Mesendoderm (in vitro differentiated cells): ENCODE measurements at regions not wholly inside any gene's neighbourhood (a gene's known extent, or its start where the extent isn't known, plus 50 kb on each side); places are given as distances from the start of the nearest gene placed in this dataset.

ENCODE experiments used
- DNase-seq: peaks from one replicate; pipeline ENCODE4 v3.0.0; 2013
- H2AK5ac ChIP-seq: 2 replicates; pipeline ENCODE4 v1.6.1; 2013; ENCODE audit warnings: low read length, inconsistent platforms
- H2BK120ac ChIP-seq: 2 replicates; pipeline ENCODE4 v1.6.1; 2013; ENCODE audit warnings: low read depth, mild to moderate bottlenecking, low read length, moderate library complexity, mixed read lengths
- H2BK15ac ChIP-seq: replicated peaks from 2 replicates; pipeline ENCODE4 v1.6.1; 2013; ENCODE audit warnings: low read depth, mild to moderate bottlenecking, moderate library complexity
- H2BK5ac ChIP-seq: 2 replicates; pipeline ENCODE4 v1.6.1; 2013; ENCODE audit warnings: low read length, inconsistent platforms
- H3K18ac ChIP-seq: 2 replicates; pipeline ENCODE4 v1.6.1; 2013; ENCODE audit warnings: mild to moderate bottlenecking, low read length, mixed read lengths
- H3K23ac ChIP-seq: one replicate; pipeline ENCODE4 v1.6.1; 2013; ENCODE audit warnings: low read length
- H3K27ac ChIP-seq: 2 replicates; pipeline ENCODE4 v1.5.1; 2013; ENCODE audit warnings: low read depth, mild to moderate bottlenecking, inconsistent platforms, low read length, moderate library complexity
- H3K27me3 ChIP-seq: 2 replicates; pipeline ENCODE4 v1.6.1; 2013; ENCODE audit warnings: low read length, control low read depth, mild to moderate bottlenecking, inconsistent platforms; ENCODE audit not compliant: insufficient read depth, poor library complexity
- H3K36me3 ChIP-seq: 2 replicates; pipeline ENCODE4 v1.6.1; 2013; ENCODE audit warnings: low read length, inconsistent platforms; ENCODE audit not compliant: control insufficient read depth, insufficient read depth
- H3K4ac ChIP-seq: one replicate; pipeline ENCODE4 v1.6.1; 2013; ENCODE audit warnings: low read depth, mild to moderate bottlenecking, low read length, moderate library complexity
- H3K4me1 ChIP-seq: 2 replicates; pipeline ENCODE4 v1.6.1; 2013; ENCODE audit warnings: low read depth, low read length, inconsistent platforms; ENCODE audit not compliant: control insufficient read depth
- H3K4me2 ChIP-seq: 2 replicates; pipeline ENCODE4 v1.6.1; 2013; ENCODE audit warnings: low read length
- H3K4me3 ChIP-seq: 2 replicates; pipeline ENCODE4 v1.5.1; 2013; ENCODE audit warnings: mild to moderate bottlenecking, low read length
- H3K56ac ChIP-seq: one replicate; pipeline ENCODE4 v1.6.1; 2013; ENCODE audit warnings: low read length
- H3K79me1 ChIP-seq: 2 replicates; pipeline ENCODE4 v1.6.1; 2013; ENCODE audit warnings: low read length, inconsistent platforms
- H3K79me2 ChIP-seq: 2 replicates; pipeline ENCODE4 v1.6.1; 2013; ENCODE audit warnings: mild to moderate bottlenecking, low read length; ENCODE audit not compliant: control insufficient read depth, insufficient read depth
- H3K9ac ChIP-seq: 2 replicates; pipeline ENCODE4 v1.6.1; 2013; ENCODE audit warnings: low read length, inconsistent platforms
- H4K5ac ChIP-seq: one replicate; pipeline ENCODE4 v1.6.1; 2013; ENCODE audit warnings: low read length
- H4K8ac ChIP-seq: one replicate; pipeline ENCODE4 v1.6.1; 2013; ENCODE audit warnings: low read depth, mild to moderate bottlenecking, control low read depth, low read length, moderate library complexity
- WGBS: extraction: QIAGEN DNeasy Blood & Tissue Kit; methylation state at CpG from one replicate; pipeline ENCODE4 v1.1.7; 2013; ENCODE audit warnings: low lambda C conversion rate, missing lambda C conversion rate; ENCODE audit not compliant: insufficient coverage; ENCODE audit errors: extremely low coverage; 5-methylcytosine and 5-hydroxymethylcytosine counted together

DNA sequence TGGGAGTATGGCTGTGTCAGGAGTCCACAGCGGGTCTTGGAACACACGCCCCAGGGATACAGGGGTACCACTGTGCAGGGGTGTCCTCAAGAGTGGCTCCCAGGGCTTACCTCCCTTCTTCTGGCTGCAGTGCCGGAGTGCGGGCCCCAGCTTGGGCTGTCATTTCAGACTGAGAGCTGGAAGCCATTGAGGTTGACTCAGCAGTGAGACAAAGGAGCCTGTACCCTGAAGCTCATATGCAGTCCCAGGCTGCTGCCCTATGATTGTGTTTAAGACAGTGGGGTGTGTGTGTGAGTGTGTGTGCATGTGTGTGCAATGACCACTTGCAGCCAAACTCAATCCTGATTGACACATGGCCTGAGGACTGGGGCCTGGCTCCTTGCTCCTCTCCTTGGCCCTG lies 167.7 kb upstream of the AFDN start:
- Histone ChIP-seq H2BK15ac (no peak overlapping the region), H3K4me2 (no peak overlapping the region), H3K36me3 (no peaks in the 10 kb centered on the region), H4K8ac (no peak overlapping the region), H3K27me3 (no peaks in the 10 kb centered on the region), H3K9ac (no peak overlapping the region), H2AK5ac (no peak overlapping the region), H2BK5ac (no peak overlapping the region), H2BK120ac (no peak overlapping the region), H3K23ac (no peak overlapping the region), H3K79me1 (no peaks in the 10 kb centered on the region), H3K56ac (no peak overlapping the region), H3K4me1 (peaks cover 5% of the 10 kb centered on the region), H3K79me2 (no peaks in the 10 kb centered on the region), H3K18ac (no peak overlapping the region), H3K4ac (no peak overlapping the region), H3K4me3 (no peak overlapping the region), H4K5ac (no peak overlapping the region), H3K27ac (no peak overlapping the region)
- no CpG with 5 or more reads among the region's 4 CpGs for WGBS
- no peak for DNase-seq

GRCh38 chr6:167660424-167660823 lies 166.3 kb upstream of the AFDN start:
- H3K9ac ChIP-seq = no peak overlapping the region
- no peak overlapping the region for H2AK5ac ChIP-seq
- no peaks in the 10 kb centered on the region for H3K27me3 ChIP-seq
- no peaks in the 10 kb centered on the region for H3K36me3 ChIP-seq
- H3K4me3 ChIP-seq = no peak overlapping the region
- H3K23ac ChIP-seq = no peak overlapping the region
- no peaks in the 10 kb centered on the region for H3K79me1 ChIP-seq
- no peak overlapping the region for H4K8ac ChIP-seq
- no peak overlapping the region for H4K5ac ChIP-seq
- no CpG with 5 or more reads among the region's 4 CpGs for WGBS
- no peak for DNase-seq
- H2BK120ac ChIP-seq = no peak overlapping the region
- no peak overlapping the region for H2BK5ac ChIP-seq
- H3K79me2 ChIP-seq = no peaks in the 10 kb centered on the region
- no peak overlapping the region for H3K18ac ChIP-seq
- H3K4me2 ChIP-seq = no peak overlapping the region
- H3K4ac ChIP-seq = no peak overlapping the region
- no peak overlapping the region for H3K27ac ChIP-seq
- H3K56ac ChIP-seq = no peak overlapping the region
- no peak overlapping the region for H2BK15ac ChIP-seq
- peaks cover 5% of the 10 kb centered on the region for H3K4me1 ChIP-seq

- WGBS = no CpG with 5 or more reads among the region's 9 CpGs
- no peak overlapping the region for H4K8ac ChIP-seq
- DNase-seq = peak; percentile 65
- H2AK5ac ChIP-seq = no peak overlapping the region
- H3K18ac ChIP-seq = no peak overlapping the region
- peaks cover 5% of the 10 kb centered on the region for H3K4me1 ChIP-seq
- H3K27ac ChIP-seq = no peak overlapping the region
- no peaks in the 10 kb centered on the region for H3K79me2 ChIP-seq
- no peak overlapping the region for H3K23ac ChIP-seq
- H3K9ac ChIP-seq = no peak overlapping the region
- no peaks in the 10 kb centered on the region for H3K27me3 ChIP-seq
- no peak overlapping the region for H2BK5ac ChIP-seq
- no peaks in the 10 kb centered on the region for H3K36me3 ChIP-seq
- H3K4ac ChIP-seq = no peak overlapping the region
- no peaks in the 10 kb centered on the region for H3K79me1 ChIP-seq
- no peak overlapping the region for H3K4me3 ChIP-seq
- H2BK120ac ChIP-seq = no peak overlapping the region
- no peak overlapping the region for H2BK15ac ChIP-seq
- no peak overlapping the region for H3K56ac ChIP-seq
- H3K4me2 ChIP-seq = no peak overlapping the region
- no peak overlapping the region for H4K5ac ChIP-seq
Measured at GRCh38 chr6:167660944-167661551, 165.7 kb upstream of the AFDN start.

DNA sequence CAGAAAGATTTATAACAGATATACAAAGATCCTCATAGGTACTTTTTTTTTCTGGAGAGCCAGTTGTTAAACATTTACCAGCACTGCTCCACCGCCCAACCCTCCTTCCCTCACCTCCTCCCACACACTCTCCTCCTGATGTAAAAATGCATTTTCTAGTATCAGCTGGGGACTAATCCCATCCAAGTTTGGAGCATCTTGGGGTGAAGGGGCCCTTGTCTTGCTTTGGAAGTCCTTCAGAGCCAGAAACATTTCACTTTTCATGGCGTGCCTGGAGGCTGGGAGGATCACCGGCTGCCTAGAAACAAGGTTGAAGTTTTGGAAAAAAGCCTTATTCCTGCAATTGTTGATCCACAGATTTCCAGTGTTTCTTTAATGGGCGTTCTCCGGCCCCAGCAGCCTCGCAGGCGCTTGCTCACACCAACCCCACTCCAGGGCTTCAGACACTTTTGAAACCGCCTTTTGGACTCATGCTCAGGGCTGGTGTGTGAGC lies 165.1 kb upstream of the AFDN start:
- no peaks in the 10 kb centered on the region for H3K79me2 ChIP-seq
- H3K36me3 ChIP-seq = no peaks in the 10 kb centered on the region
- H3K18ac ChIP-seq = no peak overlapping the region
- H2BK5ac ChIP-seq = no peak overlapping the region
- no peak overlapping the region for H3K4me3 ChIP-seq
- H3K56ac ChIP-seq = no peak overlapping the region
- no peak overlapping the region for H3K27ac ChIP-seq
- H3K79me1 ChIP-seq = no peaks in the 10 kb centered on the region
- H2BK15ac ChIP-seq = no peak overlapping the region
- no peak overlapping the region for H2BK120ac ChIP-seq
- H4K8ac ChIP-seq = no peak overlapping the region
- no peak overlapping the region for H3K9ac ChIP-seq
- H3K4me2 ChIP-seq = no peak overlapping the region
- peaks cover 5% of the 10 kb centered on the region for H3K4me1 ChIP-seq
- H3K23ac ChIP-seq = no peak overlapping the region
- H2AK5ac ChIP-seq = no peak overlapping the region
- DNase-seq = no peak
- no peak overlapping the region for H4K5ac ChIP-seq
- no peak overlapping the region for H3K4ac ChIP-seq
- H3K27me3 ChIP-seq = no peaks in the 10 kb centered on the region
- WGBS = no CpG with 5 or more reads among the region's 8 CpGs

- Histone ChIP-seq H3K9ac (no peak overlapping the region), H3K23ac (no peak overlapping the region), H3K79me2 (no peaks in the 10 kb centered on the region), H3K27ac (no peak overlapping the region), H3K18ac (no peak overlapping the region), H2AK5ac (no peak overlapping the region), H3K36me3 (no peaks in the 10 kb centered on the region), H3K4me2 (no peak overlapping the region), H3K4ac (no peak overlapping the region), H4K8ac (no peak overlapping the region), H3K4me1 (peaks cover 5% of the 10 kb centered on the region), H2BK15ac (no peak overlapping the region), H3K4me3 (no peak overlapping the region), H2BK120ac (no peak overlapping the region), H2BK5ac (no peak overlapping the region), H3K79me1 (no peaks in the 10 kb centered on the region), H4K5ac (no peak overlapping the region), H3K27me3 (no peaks in the 10 kb centered on the region), H3K56ac (no peak overlapping the region)
- no CpG with 5 or more reads among the region's 39 CpGs for WGBS
- DNase-seq = no peak
Measured at GRCh38 chr6:167662075-167662880, 164.4 kb upstream of the AFDN start.
